NT2/D1 (cell line): ENCODE measurements at regions not wholly inside any gene's neighbourhood (a gene's known extent, or its start where the extent isn't known, plus 50 kb on each side); places are given as distances from the start of the nearest gene placed in this dataset.

Source experiments
- YY1 ChIP-seq: IDR thresholded peaks from 2 replicates; pipeline ENCODE4 v1.6.1; 2011; ENCODE audit not compliant: insufficient read length, insufficient read depth
- ZNF274 ChIP-seq: IDR thresholded peaks from 2 replicates; pipeline ENCODE4 v1.6.1; 2011; ENCODE audit warnings: mild to moderate bottlenecking, low read depth, low read length

DNA sequence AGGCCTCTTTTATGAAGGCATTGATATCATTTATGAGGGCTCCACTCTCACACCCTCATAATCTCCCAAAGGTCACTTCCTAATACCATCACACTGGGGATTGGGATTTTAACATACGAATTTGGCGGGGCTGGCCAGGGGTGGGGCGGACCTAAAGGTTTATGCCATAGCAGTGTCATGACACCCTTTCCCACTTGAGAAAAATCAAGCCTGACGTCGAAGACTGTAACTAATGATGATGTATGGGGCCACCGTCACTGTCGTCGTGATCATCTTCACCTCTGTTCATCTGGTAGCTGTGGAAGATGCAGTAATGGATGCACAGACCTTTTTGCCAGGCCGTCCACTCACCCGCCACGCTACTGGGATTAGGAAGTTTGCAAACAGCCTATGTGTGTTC, 912.1 kb downstream of the TBC1D22A start:
- TF ChIP-seq ZNF274, result no peak
- no peak for TF ChIP-seq YY1
